DOHH2 (cell line): ENCODE measurements at regions not wholly inside any gene's neighbourhood (a gene's known extent, or its start where the extent isn't known, plus 50 kb on each side); places are given as distances from the start of the nearest gene placed in this dataset.

Experiments used
- H3F3A ChIP-seq: fragments of 200-600 bp; sonication (generic), shearing (Covaris generic); 2 replicates; pipeline ENCODE4 v1.6.0; 2016; ENCODE audit warnings: antibody characterized with exemption, mild to moderate bottlenecking; ENCODE audit not compliant: control insufficient read depth, insufficient read depth
- H3K27ac ChIP-seq: fragments of 200-600 bp; sonication (generic); 2 replicates; pipeline ENCODE4 v1.5.1; 2014; ENCODE audit warnings: low read depth, mild to moderate bottlenecking, low read length, moderate library complexity
- H3K27me3 ChIP-seq: fragments of 200-600 bp; sonication (generic); 2 replicates; pipeline ENCODE4 v1.6.1; 2014; ENCODE audit warnings: mild to moderate bottlenecking, low read length, mixed read lengths; ENCODE audit not compliant: control insufficient read depth
- H3K36me3 ChIP-seq: fragments of 200-600 bp; sonication (generic); 2 replicates; pipeline ENCODE4 v1.6.1; 2014; ENCODE audit warnings: mild to moderate bottlenecking, low read length, moderate library complexity, mixed read lengths; ENCODE audit not compliant: control insufficient read depth
- H3K4me1 ChIP-seq: fragments of 200-600 bp; sonication (generic); 2 replicates; pipeline ENCODE4 v1.6.1; 2014; ENCODE audit warnings: mild to moderate bottlenecking, low read length, mixed read lengths; ENCODE audit not compliant: control insufficient read depth
- H3K4me2 ChIP-seq: fragments of 200-600 bp; sonication (generic); 2 replicates; pipeline ENCODE4 v1.6.0; 2014; ENCODE audit warnings: mild to moderate bottlenecking, low read length, moderate library complexity
- H3K4me3 ChIP-seq: fragments of 200-600 bp; sonication (generic); 2 replicates; pipeline ENCODE4 v1.5.1; 2014; ENCODE audit warnings: mild to moderate bottlenecking, low read length, mixed read lengths
- H3K79me2 ChIP-seq: fragments of 200-600 bp; sonication (generic); 2 replicates; pipeline ENCODE4 v1.6.1; 2014; ENCODE audit warnings: mild to moderate bottlenecking, low read length, mixed read lengths; ENCODE audit not compliant: control insufficient read depth
- H3K9me2 ChIP-seq: fragments of 200-600 bp; sonication (generic); replicated peaks from 2 replicates; pipeline ENCODE4 v1.6.1; 2014; ENCODE audit warnings: mild to moderate bottlenecking, low read length, mixed read lengths; ENCODE audit not compliant: control insufficient read depth
- H3K9me3 ChIP-seq: fragments of 200-600 bp; sonication (generic); 2 replicates; pipeline ENCODE4 v1.6.1; 2014; ENCODE audit warnings: antibody characterized with exemption, low read length, mixed read lengths; ENCODE audit not compliant: control insufficient read depth, insufficient read depth
- H4K20me1 ChIP-seq: fragments of 200-600 bp; sonication (generic); 2 replicates; pipeline ENCODE4 v1.6.0; 2014; ENCODE audit warnings: low read depth, mild to moderate bottlenecking, antibody characterized with exemption, low read length, moderate library complexity; ENCODE audit not compliant: control insufficient read depth, insufficient read depth
- EZH2phosphoT487 ChIP-seq: fragments of 200-600 bp; sonication (generic); IDR thresholded peaks from 2 replicates; pipeline ENCODE4 v1.6.1; 2017; ENCODE audit warnings: borderline replicate concordance, mild to moderate bottlenecking, antibody characterized with exemption, low read length, moderate library complexity, mixed read lengths
- TF ChIP-seq, protein P1 (sequence below): fragments of 200-600 bp; sonication (generic); IDR thresholded peaks from one replicate; pipeline ENCODE4 v1.5.1; 2014; ENCODE audit warnings: antibody characterized with exemption, mild to moderate bottlenecking, low read depth, low read length; ENCODE audit not compliant: poor library complexity, severe bottlenecking

DNA sequence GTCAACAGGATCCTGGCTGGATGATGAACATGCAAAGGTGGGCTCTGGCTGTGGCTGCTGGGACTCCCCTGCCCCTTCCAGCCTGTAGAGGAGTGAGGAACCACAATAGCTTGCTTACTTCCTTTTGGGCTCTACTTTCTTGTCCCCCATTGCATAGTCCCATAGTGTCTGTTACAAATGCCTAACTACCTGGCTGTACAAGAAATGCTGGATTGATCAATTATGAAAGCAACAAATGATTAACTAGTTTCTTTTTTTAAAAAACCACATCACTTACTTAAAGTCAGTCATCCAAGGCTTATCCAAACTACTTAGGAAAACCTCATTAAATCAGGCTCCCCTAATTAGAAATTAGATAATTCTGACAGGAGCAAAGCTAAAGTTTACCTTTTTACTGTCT, 514.1 kb upstream of the PKN2 start:
- peaks cover 5% of the 10 kb centered on the region; the same call in 1 of the 2 replicates for H3K27me3 ChIP-seq
- no peaks in the 10 kb centered on the region for H3K9me3 ChIP-seq
- H3K4me2 ChIP-seq, result no peak overlapping the region
- TF ChIP-seq, protein P1, sequence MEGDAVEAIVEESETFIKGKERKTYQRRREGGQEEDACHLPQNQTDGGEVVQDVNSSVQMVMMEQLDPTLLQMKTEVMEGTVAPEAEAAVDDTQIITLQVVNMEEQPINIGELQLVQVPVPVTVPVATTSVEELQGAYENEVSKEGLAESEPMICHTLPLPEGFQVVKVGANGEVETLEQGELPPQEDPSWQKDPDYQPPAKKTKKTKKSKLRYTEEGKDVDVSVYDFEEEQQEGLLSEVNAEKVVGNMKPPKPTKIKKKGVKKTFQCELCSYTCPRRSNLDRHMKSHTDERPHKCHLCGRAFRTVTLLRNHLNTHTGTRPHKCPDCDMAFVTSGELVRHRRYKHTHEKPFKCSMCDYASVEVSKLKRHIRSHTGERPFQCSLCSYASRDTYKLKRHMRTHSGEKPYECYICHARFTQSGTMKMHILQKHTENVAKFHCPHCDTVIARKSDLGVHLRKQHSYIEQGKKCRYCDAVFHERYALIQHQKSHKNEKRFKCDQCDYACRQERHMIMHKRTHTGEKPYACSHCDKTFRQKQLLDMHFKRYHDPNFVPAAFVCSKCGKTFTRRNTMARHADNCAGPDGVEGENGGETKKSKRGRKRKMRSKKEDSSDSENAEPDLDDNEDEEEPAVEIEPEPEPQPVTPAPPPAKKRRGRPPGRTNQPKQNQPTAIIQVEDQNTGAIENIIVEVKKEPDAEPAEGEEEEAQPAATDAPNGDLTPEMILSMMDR, result no peak
- no peak for TF ChIP-seq EZH2phosphoT487
- H3F3A ChIP-seq, result no peaks in the 10 kb centered on the region
- H3K4me3 ChIP-seq, result no peak overlapping the region
- no peaks in the 10 kb centered on the region for H3K36me3 ChIP-seq
- no peaks in the 10 kb centered on the region for H3K4me1 ChIP-seq
- H3K27ac ChIP-seq, result no peak overlapping the region
- H3K9me2 ChIP-seq, result no peaks in the 10 kb centered on the region; the same call in 1 of the 2 replicates
- no peaks in the 10 kb centered on the region for H4K20me1 ChIP-seq
- no peaks in the 10 kb centered on the region for H3K79me2 ChIP-seq

DNA sequence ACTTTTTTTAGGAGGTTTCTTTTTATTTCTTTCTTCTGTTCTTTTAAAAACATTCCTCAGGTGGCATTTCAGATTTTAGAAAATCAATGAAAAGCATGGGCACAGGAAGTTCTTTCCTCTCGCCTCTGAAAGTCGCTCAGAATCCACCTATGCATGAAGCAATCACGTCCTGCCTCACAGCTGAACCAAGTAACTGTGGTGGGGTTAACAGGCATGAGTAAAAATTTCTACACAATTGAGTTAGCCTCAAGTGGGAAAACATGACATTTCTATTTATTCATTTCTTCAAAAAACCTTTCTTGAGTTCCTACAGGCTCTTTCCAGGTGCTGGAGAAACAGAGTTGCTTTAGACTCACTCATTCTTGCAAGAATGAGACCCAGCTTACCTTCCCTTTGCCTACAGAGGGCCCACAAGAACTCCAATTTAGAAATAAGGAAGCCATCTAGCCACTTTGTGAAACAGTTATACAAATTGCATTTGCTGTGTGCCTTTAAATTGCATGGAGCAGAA, 508.9 kb upstream of the PKN2 start:
- H3K4me2 ChIP-seq, result no peak overlapping the region

DNA sequence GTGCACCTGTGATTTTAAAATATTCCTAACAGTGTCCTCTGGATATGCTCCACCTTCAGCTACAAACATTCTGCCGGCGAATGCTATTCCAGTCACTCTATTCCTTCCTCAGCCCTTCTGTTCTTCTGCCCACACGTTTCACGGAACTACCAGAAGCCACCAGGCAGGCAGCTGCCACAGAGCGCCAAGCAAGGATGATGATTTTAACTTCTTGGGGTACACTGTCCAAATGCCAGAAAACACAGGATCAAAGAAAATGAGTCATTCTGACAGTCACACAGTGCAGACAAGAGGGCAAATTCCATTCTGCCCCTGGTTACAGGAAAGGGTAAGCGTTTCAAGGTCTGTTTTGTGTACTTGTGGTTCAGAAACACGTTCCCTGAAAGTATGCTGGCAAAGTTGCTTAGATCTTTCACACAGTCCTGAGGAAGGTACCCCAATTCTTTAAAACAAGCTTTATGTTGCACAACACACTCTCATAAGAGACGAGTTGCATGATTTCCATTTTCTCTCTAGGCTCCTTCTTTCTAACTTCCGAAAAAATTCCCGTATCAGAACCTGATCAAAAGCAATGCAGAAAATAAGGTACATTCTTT, 508.3 kb upstream of the PKN2 start:
- Histone ChIP-seq H3F3A (no peaks in the 10 kb centered on the region), H3K9me3 (no peaks in the 10 kb centered on the region), H3K4me3 (no peak overlapping the region), H3K4me2 (no peak overlapping the region), H3K27ac (no peak overlapping the region), H3K27me3 (peaks cover 5% of the 10 kb centered on the region; the same call in 1 of the 2 replicates), H4K20me1 (no peaks in the 10 kb centered on the region), H3K36me3 (no peaks in the 10 kb centered on the region), H3K79me2 (no peaks in the 10 kb centered on the region), H3K4me1 (no peaks in the 10 kb centered on the region), H3K9me2 (no peaks in the 10 kb centered on the region)
- TF ChIP-seq, protein P1, result no peak
- no peak for TF ChIP-seq EZH2phosphoT487

More for the DNA sequence above, 508.9 kb upstream of the PKN2 start:
- Histone ChIP-seq H3K79me2 (no peaks in the 10 kb centered on the region), H3K4me3 (no peak overlapping the region), H3K9me3 (no peaks in the 10 kb centered on the region), H3K36me3 (no peaks in the 10 kb centered on the region), H3K27me3 (peaks cover 5% of the 10 kb centered on the region; the same call in 1 of the 2 replicates), H4K20me1 (no peaks in the 10 kb centered on the region), H3F3A (no peaks in the 10 kb centered on the region), H3K9me2 (no peaks in the 10 kb centered on the region), H3K27ac (no peak overlapping the region), H3K4me1 (no peaks in the 10 kb centered on the region)
- TF ChIP-seq, protein P1, result no peak
- no peak for TF ChIP-seq EZH2phosphoT487
